K562 (cell line): ENCODE measurements at regions not wholly inside any gene's neighbourhood (a gene's known extent, or its start where the extent isn't known, plus 50 kb on each side); places are given as distances from the start of the nearest gene placed in this dataset.

Source experiments
- ATAC-seq: fragments of 200-7000 bp; cut with Tn5 transposase; 3 replicates; pipeline ENCODE4 v1.9.1; 2020; ENCODE audit warnings: moderate library complexity
- BruUV-seq: library from RNA; stranded (reverse); fragments of 400-500 nt; replicated peaks from 2 replicates; lab custom pipeline; 2021; lab: Mats Ljungman, UMichigan
- CTCF ChIA-PET: fragments of 300-600 bp; formaldehyde crosslinking; extraction: SDS; loops from one replicate; lab custom pipeline; 2021; ENCODE audit warnings: low intra/inter-chr PET ratio; lab: Yijun Ruan, JAX
- POLR2A ChIA-PET: fragments of 300-600, 350-650 bp; sonication (Branson Sonifier 250); formaldehyde crosslinking; extraction: SDS; loops from one replicate; lab custom pipeline; 2021; ENCODE audit warnings: antibody characterized with exemption, inconsistent platforms; lab: Yijun Ruan, JAX
- DNase-seq, 4 experiments: peaks; one replicate each; pipeline versions ENCODE4 v3.0.0 to v3.0.0-alpha.2; 2011 to 2018; ENCODE audit warnings: low spot score in 3 of 4, mixed read lengths in 3 of 4; ENCODE audit errors: extremely low read depth in 1 of 4
- FAIRE-seq: peaks from 2 replicates; lab custom pipeline; 2011; peaks lifted over from hg19 to GRCh38; lab: Jason Lieb, UNC
- H2AFZ ChIP-seq: 2 replicates; pipeline ENCODE4 v1.6.0; 2011; ENCODE audit warnings: low read depth, low read length, control low read depth, inconsistent platforms
- H3K27ac ChIP-seq: fragments of 200-600 bp; 3 replicates; pipeline ENCODE4 v1.8.0; 2011; ENCODE audit warnings: low read depth, mild to moderate bottlenecking, control low read depth, inconsistent platforms, low read length, moderate library complexity, mixed read lengths; ENCODE audit errors: extremely low read depth
- H3K27me3 ChIP-seq, 2 experiments: fragments of 300-600 bp in 1 of 2; 2 replicates in 1 of 2; 3 replicates in 1 of 2; pipeline versions ENCODE4 v1.6.0 to v1.8.0; 2011; ENCODE audit warnings: inconsistent platforms in 2 of 2, low read length in 2 of 2, mild to moderate bottlenecking in 1 of 2, mixed read lengths in 1 of 2, moderate library complexity in 1 of 2; ENCODE audit not compliant: control insufficient read depth in 2 of 2, insufficient read depth in 2 of 2
- H3K36me3 ChIP-seq: fragments of 300-600 bp; 3 replicates; pipeline ENCODE4 v1.8.0; 2011; ENCODE audit warnings: mild to moderate bottlenecking, low read length, inconsistent platforms; ENCODE audit not compliant: control insufficient read depth, insufficient read depth
- H3K4me1 ChIP-seq, 2 experiments: fragments of 200-600 bp in 1 of 2; replicated peaks in 1 of 2; 2 replicates in 1 of 2; 3 replicates in 1 of 2; pipeline versions ENCODE4 v1.5.1 to v1.8.0; 2011; ENCODE audit warnings: inconsistent platforms in 2 of 2, low read length in 2 of 2, mild to moderate bottlenecking in 1 of 2, mixed read lengths in 1 of 2, moderate library complexity in 1 of 2; ENCODE audit not compliant: control insufficient read depth in 2 of 2, insufficient read depth in 2 of 2
- H3K4me2 ChIP-seq: 2 replicates; pipeline ENCODE4 v1.6.1; 2011; ENCODE audit warnings: low read length, control low read depth, inconsistent platforms, mixed read lengths; ENCODE audit not compliant: insufficient read depth
- H3K4me3 ChIP-seq: fragments of 200-600 bp; sonication (generic), shearing (Covaris generic); 2 replicates; pipeline ENCODE4 v1.5.1; 2016; ENCODE audit warnings: control low read depth, inconsistent platforms
- H3K79me2 ChIP-seq: fragments of 200-600 bp; 3 replicates; pipeline ENCODE4 v1.8.0; 2011; ENCODE audit warnings: low read length, inconsistent platforms; ENCODE audit not compliant: control insufficient read depth, insufficient read depth
- H3K9ac ChIP-seq, 2 experiments: 2 replicates each; pipeline versions ENCODE4 v1.6.0 to v1.6.1; 2011; ENCODE audit warnings: low read depth in 2 of 2, low read length in 2 of 2, control low read depth in 1 of 2, inconsistent platforms in 1 of 2, mild to moderate bottlenecking in 1 of 2, mixed read lengths in 1 of 2; ENCODE audit not compliant: insufficient read depth in 1 of 2
- H3K9me1 ChIP-seq: one replicate; pipeline ENCODE4 v1.6.0; 2011; ENCODE audit warnings: inconsistent platforms, mild to moderate bottlenecking, low read length, moderate library complexity; ENCODE audit not compliant: control insufficient read depth, insufficient read depth
- H3K9me3 ChIP-seq: replicated peaks from 2 replicates; pipeline ENCODE4 v1.5.1; 2011; ENCODE audit warnings: low read depth, low read length, inconsistent platforms; ENCODE audit not compliant: control insufficient read depth, insufficient read depth
- H4K20me1 ChIP-seq: replicated peaks from 2 replicates; pipeline ENCODE4 v1.6.1; 2011; ENCODE audit warnings: low read length, inconsistent platforms, mixed read lengths; ENCODE audit not compliant: control insufficient read depth, insufficient read depth
- BRF2 ChIP-seq: IDR thresholded peaks from 3 replicates; pipeline ENCODE4 v1.6.1; 2011; ENCODE audit warnings: borderline replicate concordance, mild to moderate bottlenecking; ENCODE audit not compliant: insufficient read length, insufficient read depth
- CEBPZ ChIP-seq: fragments of 150-350 bp; IDR thresholded peaks from 2 replicates; pipeline ENCODE4 v1.6.1; 2014; ENCODE audit warnings: low read depth, mild to moderate bottlenecking, low read length, borderline replicate concordance
- CHD4 ChIP-seq: fragments of 200-600 bp; sonication (generic); IDR thresholded peaks from 3 replicates; pipeline ENCODE4 v1.6.1; 2012; ENCODE audit warnings: low read depth, mild to moderate bottlenecking, mixed read lengths, low read length, inconsistent platforms; ENCODE audit not compliant: insufficient read depth, insufficient replicate concordance, poor library complexity, severe bottlenecking
- FOXA3 ChIP-seq, 2 experiments: fragments of 450-650 bp in 1 of 2; sonication (generic) in 1 of 2; formaldehyde crosslinking; IDR thresholded peaks in 1 of 2; conservative IDR thresholded peaks in 1 of 2; 2 replicates each; pipeline versions ENCODE4 v1.4.0 to v1.8.0; 2020 to 2022; ENCODE audit warnings: mild to moderate bottlenecking in 2 of 2, missing genetic modification reagents in 1 of 2
- POLR2AphosphoS2 ChIP-seq: IDR thresholded peaks from 2 replicates; pipeline ENCODE4 v1.6.1; 2012; ENCODE audit warnings: low read length, improper control_type of control experiment
- POU5F1 ChIP-seq: fragments of 150-350 bp; IDR thresholded peaks from 2 replicates; pipeline ENCODE4 v1.6.1; 2014; ENCODE audit warnings: borderline replicate concordance, low read length, low read depth, mild to moderate bottlenecking; ENCODE audit not compliant: partially characterized antibody
- ZBTB7A ChIP-seq: IDR thresholded peaks from 2 replicates; pipeline ENCODE4 v1.6.1; 2011; ENCODE audit warnings: low read depth, mild to moderate bottlenecking, low read length, moderate library complexity, borderline replicate concordance; ENCODE audit not compliant: control insufficient read depth
- ZNF431 ChIP-seq: sonication (generic); formaldehyde crosslinking; IDR thresholded peaks from 2 replicates; pipeline ENCODE4 v1.8.0; 2022; ENCODE audit warnings: mild to moderate bottlenecking, missing genetic modification reagents
- WGBS: fragments of 100-300 bp; shearing (Covaris generic); methylation state at CpG from one replicate; pipeline ENCODE4 v1.1.6; 2016; ENCODE audit warnings: low coverage, mixed read lengths; ENCODE audit not compliant: insufficient coverage; ENCODE audit errors: missing lambda C conversion rate; 5-methylcytosine and 5-hydroxymethylcytosine counted together
- in situ Hi-C: fragments of 300-500 bp; cut with MboI; formaldehyde crosslinking; loops from 4 replicates; pipeline ENCODE4 v1.15.0; 2018; ENCODE audit warnings: inconsistent platforms, mixed read lengths
- intact Hi-C: fragments of 100-400 bp; cut with micrococcal nuclease; formaldehyde crosslinking; loops from 2 replicates; pipeline ENCODE4 v1.14.2; 2022
- TF ChIP-seq, protein P1 (sequence below): sonication (generic); formaldehyde crosslinking; IDR thresholded peaks from 2 replicates; pipeline ENCODE4 v1.8.0; 2022; ENCODE audit warnings: missing genetic modification reagents, mild to moderate bottlenecking, moderate library complexity, borderline replicate concordance
- TF ChIP-seq, protein P2 (sequence below): sonication (generic); formaldehyde crosslinking; IDR thresholded peaks from 2 replicates; pipeline ENCODE4 v1.8.0; 2023; ENCODE audit warnings: missing genetic modification reagents, mild to moderate bottlenecking, borderline replicate concordance

GRCh38 chr20:57763235-57763595 is 53.4 kb upstream of the PMEPA1 start:
- no peaks in the 10 kb centered on the region for H3K27me3 ChIP-seq
- ATAC-seq (no peak), DNase-seq (no peak), FAIRE-seq (no peak)
- H2AFZ ChIP-seq, result no peak overlapping the region
- intact Hi-C loops, result no loop called here
- in situ Hi-C loops, result no loop called here
- BruUV-seq, result no TSS peak
- no peak overlapping the region for H3K4me2 ChIP-seq
- H3K27ac ChIP-seq, result no peak overlapping the region
- WGBS, result 0% methylated on average over 4 of the region's 4 CpGs
- ChIA-PET POLR2A (interaction anchor here (0.6 kb wide), 2 partner anchors 146 to 1671 kb away, joined by 3 to 6 read pairs; no protein-coding TSS in a partner anchor), CTCF (no interaction called here)
- no peak overlapping the region for H3K9ac ChIP-seq
- no peaks in the 10 kb centered on the region for H3K4me1 ChIP-seq
- H3K9me3 ChIP-seq, result no peaks in the 10 kb centered on the region
- H3K4me3 ChIP-seq, result no peak overlapping the region
- H3K79me2 ChIP-seq, result no peaks in the 10 kb centered on the region
- no peaks in the 10 kb centered on the region for H4K20me1 ChIP-seq
- H3K36me3 ChIP-seq, result no peaks in the 10 kb centered on the region
- H3K9me1 ChIP-seq, result no peaks in the 10 kb centered on the region
- TF ChIP-seq POU5F1 (no peak), ZBTB7A (no peak), CEBPZ (no peak), CHD4 (no peak), ZNF431 (CRISPR knock-in tag) (no peak), BRF2 (no peak), FOXA3 (CRISPR knock-in tag; conservative IDR thresholded peaks at IDR 0.05 in 1 of 2, IDR thresholded peaks at IDR 0.05 in 1 of 2) (no peak), POLR2AphosphoS2 (no peak)
- TF ChIP-seq, protein P1, sequence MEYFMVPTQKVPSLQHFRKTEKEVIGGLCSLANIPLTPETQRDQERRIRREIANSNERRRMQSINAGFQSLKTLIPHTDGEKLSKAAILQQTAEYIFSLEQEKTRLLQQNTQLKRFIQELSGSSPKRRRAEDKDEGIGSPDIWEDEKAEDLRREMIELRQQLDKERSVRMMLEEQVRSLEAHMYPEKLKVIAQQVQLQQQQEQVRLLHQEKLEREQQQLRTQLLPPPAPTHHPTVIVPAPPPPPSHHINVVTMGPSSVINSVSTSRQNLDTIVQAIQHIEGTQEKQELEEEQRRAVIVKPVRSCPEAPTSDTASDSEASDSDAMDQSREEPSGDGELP (CRISPR knock-in tag), result no peak
- TF ChIP-seq, protein P2, sequence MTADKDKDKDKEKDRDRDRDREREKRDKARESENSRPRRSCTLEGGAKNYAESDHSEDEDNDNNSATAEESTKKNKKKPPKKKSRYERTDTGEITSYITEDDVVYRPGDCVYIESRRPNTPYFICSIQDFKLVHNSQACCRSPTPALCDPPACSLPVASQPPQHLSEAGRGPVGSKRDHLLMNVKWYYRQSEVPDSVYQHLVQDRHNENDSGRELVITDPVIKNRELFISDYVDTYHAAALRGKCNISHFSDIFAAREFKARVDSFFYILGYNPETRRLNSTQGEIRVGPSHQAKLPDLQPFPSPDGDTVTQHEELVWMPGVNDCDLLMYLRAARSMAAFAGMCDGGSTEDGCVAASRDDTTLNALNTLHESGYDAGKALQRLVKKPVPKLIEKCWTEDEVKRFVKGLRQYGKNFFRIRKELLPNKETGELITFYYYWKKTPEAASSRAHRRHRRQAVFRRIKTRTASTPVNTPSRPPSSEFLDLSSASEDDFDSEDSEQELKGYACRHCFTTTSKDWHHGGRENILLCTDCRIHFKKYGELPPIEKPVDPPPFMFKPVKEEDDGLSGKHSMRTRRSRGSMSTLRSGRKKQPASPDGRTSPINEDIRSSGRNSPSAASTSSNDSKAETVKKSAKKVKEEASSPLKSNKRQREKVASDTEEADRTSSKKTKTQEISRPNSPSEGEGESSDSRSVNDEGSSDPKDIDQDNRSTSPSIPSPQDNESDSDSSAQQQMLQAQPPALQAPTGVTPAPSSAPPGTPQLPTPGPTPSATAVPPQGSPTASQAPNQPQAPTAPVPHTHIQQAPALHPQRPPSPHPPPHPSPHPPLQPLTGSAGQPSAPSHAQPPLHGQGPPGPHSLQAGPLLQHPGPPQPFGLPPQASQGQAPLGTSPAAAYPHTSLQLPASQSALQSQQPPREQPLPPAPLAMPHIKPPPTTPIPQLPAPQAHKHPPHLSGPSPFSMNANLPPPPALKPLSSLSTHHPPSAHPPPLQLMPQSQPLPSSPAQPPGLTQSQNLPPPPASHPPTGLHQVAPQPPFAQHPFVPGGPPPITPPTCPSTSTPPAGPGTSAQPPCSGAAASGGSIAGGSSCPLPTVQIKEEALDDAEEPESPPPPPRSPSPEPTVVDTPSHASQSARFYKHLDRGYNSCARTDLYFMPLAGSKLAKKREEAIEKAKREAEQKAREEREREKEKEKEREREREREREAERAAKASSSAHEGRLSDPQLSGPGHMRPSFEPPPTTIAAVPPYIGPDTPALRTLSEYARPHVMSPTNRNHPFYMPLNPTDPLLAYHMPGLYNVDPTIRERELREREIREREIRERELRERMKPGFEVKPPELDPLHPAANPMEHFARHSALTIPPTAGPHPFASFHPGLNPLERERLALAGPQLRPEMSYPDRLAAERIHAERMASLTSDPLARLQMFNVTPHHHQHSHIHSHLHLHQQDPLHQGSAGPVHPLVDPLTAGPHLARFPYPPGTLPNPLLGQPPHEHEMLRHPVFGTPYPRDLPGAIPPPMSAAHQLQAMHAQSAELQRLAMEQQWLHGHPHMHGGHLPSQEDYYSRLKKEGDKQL (CRISPR knock-in tag), result no peak
